ENCODE measurements at regions not wholly inside any gene's neighbourhood (a gene's known extent, or its start where the extent isn't known, plus 50 kb on each side); places are given as distances from the start of the nearest gene placed in this dataset.

DNA sequence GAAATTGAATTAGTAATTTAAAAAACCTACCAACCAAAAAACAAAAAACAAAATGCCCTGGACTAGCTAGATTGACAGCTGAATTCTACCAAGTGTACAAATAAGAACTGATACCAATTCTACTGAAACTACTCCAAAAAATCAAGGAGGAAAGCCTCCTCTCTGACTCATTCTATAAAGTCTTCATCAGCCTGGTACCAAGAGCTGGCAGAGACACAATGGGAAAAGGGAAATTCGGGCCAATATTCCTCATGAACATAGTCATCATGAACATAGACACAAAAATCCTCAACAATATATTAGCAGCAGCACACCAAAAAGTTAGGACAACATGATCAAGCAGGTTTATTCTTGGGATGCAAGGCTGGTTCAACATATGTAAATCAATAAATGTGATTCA lies 2667.7 kb upstream of the PCDH20 start:
- ChIA-PET POLR2A (no interaction called here), SMC1A (ENCODE audit: uncharacterized antibody, unreplicated experiment) (no interaction called here), RAD21 (ENCODE audit: unreplicated experiment) (no interaction called here), CTCF (no interaction called here)
- Histone ChIP-seq H3K9ac (ENCODE audit: control insufficient read depth, insufficient read depth, low read length) (no peak overlapping the region), H2AFZ (ENCODE audit: control insufficient read depth, low read depth, low read length) (no peak overlapping the region), H3K4me2 (ENCODE audit: control insufficient read depth, insufficient read depth) (no peak overlapping the region), H3K4me1 (ENCODE audit: control insufficient read depth, insufficient read depth, low read length) (no peaks in the 10 kb centered on the region), H4K20me1 (ENCODE audit: control insufficient read depth, insufficient read depth) (no peaks in the 10 kb centered on the region), H3K79me2 (ENCODE audit: control insufficient read depth, insufficient read depth, low read length) (no peaks in the 10 kb centered on the region), H3K27ac (ENCODE audit: control insufficient read depth, insufficient read depth) (no peak overlapping the region), H3K27me3 (replicated peaks in 1 of 2; ENCODE audit: control insufficient read depth in 2 of 2, insufficient read depth in 2 of 2, low read length in 1 of 2) (no peaks in the 10 kb centered on the region), H3K9me3 (replicated peaks; ENCODE audit: control insufficient read depth, insufficient read depth, low read length) (no peaks in the 10 kb centered on the region), H3K36me3 (ENCODE audit: control insufficient read depth in 2 of 2, insufficient read depth in 2 of 2, low read length in 1 of 2) (no peaks in the 10 kb centered on the region), H3K4me3 (no peak overlapping the region)
- in situ Hi-C loops (cut with MboI) = no loop called here
- TF ChIP-seq SPI1 (IDR thresholded peaks at IDR 0.05; ENCODE audit: borderline replicate concordance, insufficient read depth, low read depth, low read length) (no peak), SREBF1 (IDR thresholded peaks at IDR 0.05; ENCODE audit: low read length) (no peak), PKNOX1 (IDR thresholded peaks at IDR 0.05) (no peak), CREM (IDR thresholded peaks at IDR 0.05; ENCODE audit: low read depth) (no peak), POU2F2 (IDR thresholded peaks at IDR 0.05; ENCODE audit: borderline replicate concordance, low read depth, low read length) (no peak), SREBF2 (IDR thresholded peaks at IDR 0.05; ENCODE audit: low read length) (no peak), HDAC2 (IDR thresholded peaks at IDR 0.05) (no peak), POLR2AphosphoS5 (IDR thresholded peaks at IDR 0.05; ENCODE audit: low read length) (no peak), YY1 (IDR thresholded peaks at IDR 0.05; ENCODE audit: low read depth, low read length) (no peak), TCF3 (IDR thresholded peaks at IDR 0.05; ENCODE audit: borderline replicate concordance, insufficient read depth, low read depth, low read length) (no peak), SMC3 (IDR thresholded peaks at IDR 0.05; ENCODE audit: borderline replicate concordance, low read length) (no peak), KDM1A (IDR thresholded peaks at IDR 0.05; ENCODE audit: borderline replicate concordance) (no peak), DPF2 (IDR thresholded peaks at IDR 0.05) (no peak), SIX5 (IDR thresholded peaks at IDR 0.05; ENCODE audit: low read depth, low read length, severe bottlenecking) (no peak)
- TF ChIP-seq, protein P1, sequence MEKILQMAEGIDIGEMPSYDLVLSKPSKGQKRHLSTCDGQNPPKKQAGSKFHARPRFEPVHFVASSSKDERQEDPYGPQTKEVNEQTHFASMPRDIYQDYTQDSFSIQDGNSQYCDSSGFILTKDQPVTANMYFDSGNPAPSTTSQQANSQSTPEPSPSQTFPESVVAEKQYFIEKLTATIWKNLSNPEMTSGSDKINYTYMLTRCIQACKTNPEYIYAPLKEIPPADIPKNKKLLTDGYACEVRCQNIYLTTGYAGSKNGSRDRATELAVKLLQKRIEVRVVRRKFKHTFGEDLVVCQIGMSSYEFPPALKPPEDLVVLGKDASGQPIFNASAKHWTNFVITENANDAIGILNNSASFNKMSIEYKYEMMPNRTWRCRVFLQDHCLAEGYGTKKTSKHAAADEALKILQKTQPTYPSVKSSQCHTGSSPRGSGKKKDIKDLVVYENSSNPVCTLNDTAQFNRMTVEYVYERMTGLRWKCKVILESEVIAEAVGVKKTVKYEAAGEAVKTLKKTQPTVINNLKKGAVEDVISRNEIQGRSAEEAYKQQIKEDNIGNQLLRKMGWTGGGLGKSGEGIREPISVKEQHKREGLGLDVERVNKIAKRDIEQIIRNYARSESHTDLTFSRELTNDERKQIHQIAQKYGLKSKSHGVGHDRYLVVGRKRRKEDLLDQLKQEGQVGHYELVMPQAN (conservative IDR thresholded peaks at IDR 0.05) = no peak
- FAIRE-seq (no peak), DNase-seq (ENCODE audit: low read depth, low spot score) (no peak), ATAC-seq (no peak)
- BruUV-seq (replicated peaks) = no TSS peak
- intact Hi-C loops (cut with micrococcal nuclease; ENCODE audit: unreplicated experiment) = no loop called here
- WGBS (ENCODE audit: insufficient coverage, insufficient replicate concordance, low lambda C conversion rate, missing lambda C conversion rate) = 0% methylated on average over 1 of the region's 1 CpG
